Kidney (tissue), 13 donors: ENCODE measurements at regions not wholly inside any gene's neighbourhood (a gene's known extent, or its start where the extent isn't known, plus 50 kb on each side); places are given as distances from the start of the nearest gene placed in this dataset.
A peak's percentile ranks its signal among the peaks of the same experiment; 100 is the strongest.

Source experiments
- DNase-seq, 5 donors: peaks; one replicate each; pipeline ENCODE4 v3.0.0-alpha.2; 2013 to 2020
- FAIRE-seq: peaks from 2 replicates; lab custom pipeline; 2012; peaks lifted over from hg19 to GRCh38; lab: Jason Lieb, UNC
- H3K27ac ChIP-seq, 2 donors: one replicate each; pipeline ENCODE4 v1.7.0; 2013; ENCODE audit warnings: low read depth in 2 of 2, low read length in 2 of 2, inconsistent platforms in 1 of 2
- H3K27me3 ChIP-seq: one replicate; pipeline ENCODE4 v1.7.1; 2013; ENCODE audit warnings: low read length, inconsistent platforms; ENCODE audit not compliant: control insufficient read depth, insufficient read depth
- H3K36me3 ChIP-seq, 3 donors: one replicate each; pipeline versions ENCODE4 v1.7.0 to v1.7.1; 2013; ENCODE audit warnings: low read length in 3 of 3, control low read depth in 1 of 3, inconsistent platforms in 1 of 3; ENCODE audit not compliant: insufficient read depth in 3 of 3, control insufficient read depth in 2 of 3
- H3K4me1 ChIP-seq, 3 donors: one replicate each; pipeline versions ENCODE4 v1.7.0 to v1.7.1; 2013; ENCODE audit warnings: low read length in 3 of 3, inconsistent platforms in 1 of 3, low read depth in 1 of 3; ENCODE audit not compliant: control insufficient read depth in 2 of 3, insufficient read depth in 2 of 3
- H3K4me3 ChIP-seq, 3 donors: one replicate each; pipeline versions ENCODE4 v1.7.0 to v1.8.1; 2013; ENCODE audit warnings: low read length in 3 of 3, control low read depth in 1 of 3, inconsistent platforms in 1 of 3
- H3K9ac ChIP-seq, 3 donors: one replicate each; pipeline versions ENCODE4 v1.7.0 to v1.7.1; 2013; ENCODE audit warnings: low read length in 3 of 3, control low read depth in 1 of 3, inconsistent platforms in 1 of 3
- H3K9me3 ChIP-seq, 3 donors: one replicate each; pipeline versions ENCODE4 v1.7.0 to v1.7.1; 2013; ENCODE audit warnings: low read length in 3 of 3, control low read depth in 1 of 3, inconsistent platforms in 1 of 3; ENCODE audit not compliant: control insufficient read depth in 2 of 3, insufficient read depth in 1 of 3
- CTCF ChIP-seq: IDR thresholded peaks from 3 replicates; pipeline ENCODE4 v1.5.1; 2012; ENCODE audit warnings: mild to moderate bottlenecking, moderate library complexity, borderline replicate concordance; ENCODE audit not compliant: insufficient read depth; ENCODE audit errors: extremely low read depth
- intact Hi-C: fragments of 100-400 bp; cut with DNase I; formaldehyde crosslinking; loops from one replicate; pipeline ENCODE4 v1.11.1; 2022
- donor health status: control.
- donor health status: control.
- donor health status: control.
- donor health status: control.
- donor health status: control.
- donor health status: DM: yes; HTN: yes; CAD: no.
- donor health status: Normal renal cell carcinoma (clear cell type).

DNA sequence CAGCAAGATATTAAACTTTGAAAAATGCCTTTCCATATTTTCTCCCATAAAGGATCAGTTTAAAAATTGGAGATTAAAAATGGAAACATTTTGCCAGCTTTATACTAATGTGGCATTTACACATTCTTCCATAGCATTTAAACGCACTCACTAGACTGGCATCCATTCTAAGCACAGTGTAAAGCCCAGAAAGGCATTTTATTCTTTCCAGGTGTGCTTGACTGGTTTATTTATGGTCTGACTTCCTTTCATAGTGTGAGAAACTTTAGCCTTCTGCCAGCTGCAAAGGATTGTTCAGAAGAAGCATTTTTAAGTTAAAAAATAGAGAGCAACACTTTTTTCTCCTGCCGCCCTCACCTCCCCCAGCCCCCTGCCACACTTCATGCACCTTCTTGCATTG is 271.7 kb upstream of the PSMD7 start:
- Histone ChIP-seq H3K4me3 (no peak overlapping the region), H3K27me3 (no peaks in the 10 kb centered on the region), H3K27ac (no peak overlapping the region), H3K9me3 (no peaks in the 10 kb centered on the region), H3K9ac (no peak overlapping the region), H3K4me1 (no peaks in the 10 kb centered on the region), H3K36me3 (no peaks in the 10 kb centered on the region)
- no peak for TF ChIP-seq CTCF
- peak in 2 of 5 donors; percentile 41 to 42 for DNase-seq
- no peak for FAIRE-seq
- intact Hi-C loops = no loop called here

DNA sequence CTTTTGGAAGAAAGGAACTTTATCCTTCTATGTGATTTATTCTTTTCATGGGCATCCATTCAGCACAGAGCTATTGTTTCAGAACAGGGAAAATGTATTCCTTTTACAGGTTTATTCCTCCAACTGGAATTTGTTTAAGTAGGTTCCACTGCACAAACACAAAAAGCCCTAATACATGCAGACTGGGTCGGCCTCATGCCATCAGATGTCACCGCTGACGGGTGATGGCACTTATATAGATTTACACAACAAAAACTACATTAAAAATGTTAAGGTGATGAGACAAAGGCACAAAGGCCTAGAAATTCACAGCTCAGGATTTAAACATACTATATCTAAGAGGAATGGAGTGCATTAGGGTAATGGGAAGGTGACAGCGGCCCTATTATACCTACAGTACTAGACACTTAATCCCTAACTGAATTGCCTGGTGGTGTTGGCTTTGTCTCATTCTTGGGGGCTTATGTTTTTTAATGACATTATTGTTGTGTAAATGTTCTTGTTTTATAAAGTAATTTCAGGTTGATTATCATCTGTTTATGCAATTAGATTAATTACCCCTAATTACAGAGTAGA is 276.4 kb upstream of the PSMD7 start:
- Histone ChIP-seq H3K9me3 (no peaks in the 10 kb centered on the region), H3K27ac (no peak overlapping the region), H3K4me1 (no peaks in the 10 kb centered on the region), H3K9ac (no peak overlapping the region), H3K4me3 (no peak overlapping the region), H3K27me3 (no peaks in the 10 kb centered on the region), H3K36me3 (no peaks in the 10 kb centered on the region)
- DNase-seq (no peak), FAIRE-seq (no peak)
- intact Hi-C loops = no loop called here
- no peak for TF ChIP-seq CTCF

- DNase-seq (peak in 1 of 5 donors; percentile 23), FAIRE-seq (no peak)
- Histone ChIP-seq H3K27me3 (no peaks in the 10 kb centered on the region), H3K27ac (no peak overlapping the region), H3K9ac (no peak overlapping the region), H3K9me3 (no peaks in the 10 kb centered on the region), H3K4me3 (no peak overlapping the region), H3K4me1 (no peaks in the 10 kb centered on the region), H3K36me3 (no peaks in the 10 kb centered on the region)
- intact Hi-C loops = no loop called here
- TF ChIP-seq CTCF = no peak
Observed at GRCh38 chr16:74019612-74020011, 277.0 kb upstream of the PSMD7 start.

GRCh38 chr16:74015953-74016352 is 280.7 kb upstream of the PSMD7 start:
- no peak overlapping the region for H3K4me3 ChIP-seq
- no peak overlapping the region for H3K9ac ChIP-seq
- no peaks in the 10 kb centered on the region for H3K4me1 ChIP-seq
- H3K27me3 ChIP-seq = no peaks in the 10 kb centered on the region
- DNase-seq (no peak), FAIRE-seq (no peak)
- no peak for TF ChIP-seq CTCF
- H3K9me3 ChIP-seq = no peaks in the 10 kb centered on the region
- intact Hi-C loops = no loop called here
- no peak overlapping the region for H3K27ac ChIP-seq
- no peaks in the 10 kb centered on the region for H3K36me3 ChIP-seq
